B cell (primary cell): ENCODE measurements at regions not wholly inside any gene's neighbourhood (a gene's known extent, or its start where the extent isn't known, plus 50 kb on each side); places are given as distances from the start of the nearest gene placed in this dataset.

Source experiments
- ATAC-seq: fragments of 200-7000 bp; cut with Tn5 transposase; one replicate; pipeline ENCODE4 v1.10.0; 2021; ENCODE audit warnings: low read depth, mild to moderate bottlenecking, moderate number of reproducible peaks, moderate library complexity
- CTCF ChIA-PET: fragments of 350-600 bp; sonication (Branson Sonifier 250); formaldehyde crosslinking; loops from one replicate; lab custom pipeline; 2021; ENCODE audit warnings: antibody characterized with exemption, inconsistent platforms; lab: Charles Lee
- POLR2A ChIA-PET: fragments of 350-600 bp; sonication (Branson Sonifier 250); formaldehyde crosslinking; loops from one replicate; lab custom pipeline; 2021; ENCODE audit warnings: antibody characterized with exemption; lab: Charles Lee
- DNase-seq: peaks from one replicate; pipeline ENCODE4 v3.0.0; 2013
- H2AFZ ChIP-seq: 2 replicates; pipeline ENCODE4 v1.6.1; 2012; ENCODE audit warnings: mild to moderate bottlenecking, low read depth, low read length; ENCODE audit not compliant: insufficient read depth, poor library complexity, severe bottlenecking
- H3K27ac ChIP-seq, 2 donors: 1 replicate in 1 of 2; 2 replicates in 1 of 2; pipeline ENCODE4 v1.5.1; 2012 to 2013; ENCODE audit warnings: low read length in 2 of 2, mild to moderate bottlenecking in 2 of 2, moderate library complexity in 1 of 2
- H3K27me3 ChIP-seq, 4 experiments: fragments of 200-600 bp in 1 of 4; sonication (generic) in 1 of 4; replicated peaks in 1 of 4; 1 replicate in 2 of 4; 2 replicates in 2 of 4; pipeline versions ENCODE4 v1.6.1 to v1.7.0; 2013 to 2016; ENCODE audit warnings: low read length in 3 of 4, mild to moderate bottlenecking in 2 of 4, mixed read lengths in 1 of 4, moderate library complexity in 1 of 4; ENCODE audit not compliant: insufficient read depth in 4 of 4, control insufficient read depth in 3 of 4; ENCODE audit errors: control extremely low read depth in 1 of 4
- H3K36me3 ChIP-seq, 2 experiments: replicated peaks in 1 of 2; 1 replicate in 1 of 2; 2 replicates in 1 of 2; pipeline versions ENCODE4 v1.6.1 to v1.7.1; 2013; ENCODE audit warnings: low read length in 1 of 2; ENCODE audit not compliant: insufficient read depth in 2 of 2, control insufficient read depth in 1 of 2; ENCODE audit errors: control extremely low read depth in 1 of 2, extremely low read depth in 1 of 2
- H3K4me1 ChIP-seq, 2 donors: fragments of 200-600 bp in 1 of 2; sonication (generic) in 1 of 2; 1 replicate in 1 of 2; 2 replicates in 1 of 2; pipeline versions ENCODE4 v1.5.1 to v1.6.1; 2013 to 2017; ENCODE audit warnings: low read length in 2 of 2; ENCODE audit not compliant: control insufficient read depth in 2 of 2, insufficient read depth in 2 of 2
- H3K4me2 ChIP-seq: replicated peaks from 2 replicates; pipeline ENCODE3; 2012; ENCODE audit warnings: mild to moderate bottlenecking, low read depth, low read length; ENCODE audit not compliant: poor library complexity, severe bottlenecking
- H3K4me3 ChIP-seq, 5 experiments: fragments of 200-600 bp in 1 of 5; sonication (generic) in 1 of 5; 1 replicate in 3 of 5; 2 replicates in 2 of 5; pipeline versions ENCODE4 v1.5.1 to v1.7.0; 2011 to 2016; ENCODE audit warnings: low read length in 4 of 5, mild to moderate bottlenecking in 4 of 5, low read depth in 2 of 5, control low read depth in 1 of 5, moderate library complexity in 1 of 5; ENCODE audit not compliant: insufficient read depth in 1 of 5; ENCODE audit errors: control extremely low read depth in 1 of 5, extremely low read depth in 1 of 5
- H3K79me2 ChIP-seq: fragments of 200-600 bp; sonication (generic); one replicate; pipeline ENCODE4 v1.6.0; 2016; ENCODE audit warnings: low read length; ENCODE audit not compliant: control insufficient read depth, insufficient read depth
- H3K9ac ChIP-seq: fragments of 200-600 bp; sonication (generic); 2 replicates; pipeline ENCODE4 v1.6.1; 2017; ENCODE audit warnings: mild to moderate bottlenecking, low read length, moderate library complexity
- H3K9me3 ChIP-seq, 3 donors: one replicate each; pipeline versions ENCODE4 v1.6.1 to v1.7.1; 2013; ENCODE audit warnings: low read length in 2 of 3; ENCODE audit not compliant: control insufficient read depth in 2 of 3, insufficient read depth in 1 of 3; ENCODE audit errors: control extremely low read depth in 1 of 3
- H4K20me1 ChIP-seq: 2 replicates; pipeline ENCODE4 v1.6.0; 2012; ENCODE audit warnings: mild to moderate bottlenecking, low read length; ENCODE audit not compliant: insufficient read depth, control insufficient read depth, poor library complexity, severe bottlenecking
- H3K27ac Mint-ChIP-seq: one replicate; pipeline ENCODE4 v1.8.0; 2021; ENCODE audit warnings: mixed read lengths
- H3K27me3 Mint-ChIP-seq: one replicate; pipeline ENCODE4 v1.8.0; 2021; ENCODE audit warnings: mixed read lengths
- H3K4me1 Mint-ChIP-seq: one replicate; pipeline ENCODE4 v1.8.0; 2021; ENCODE audit warnings: mixed read lengths
- H3K4me3 Mint-ChIP-seq: one replicate; pipeline ENCODE4 v1.8.0; 2021; ENCODE audit warnings: mixed read lengths
- H3K9me3 Mint-ChIP-seq: one replicate; pipeline ENCODE4 v1.8.0; 2022; ENCODE audit warnings: mixed read lengths; ENCODE audit not compliant: insufficient read depth
- EZH2 ChIP-seq: IDR thresholded peaks from 2 replicates; pipeline ENCODE4 v1.6.1; 2012; ENCODE audit warnings: borderline replicate concordance, low read depth, mild to moderate bottlenecking, moderate library complexity, low read length; ENCODE audit not compliant: insufficient read depth, poor library complexity, severe bottlenecking
- WGBS: methylation state at CpG from one replicate; pipeline ENCODE4 v1.1.5; 2013; ENCODE audit warnings: missing lambda C conversion rate; ENCODE audit not compliant: insufficient coverage; 5-methylcytosine and 5-hydroxymethylcytosine counted together
- intact Hi-C: fragments of 100-400 bp; cut with micrococcal nuclease; formaldehyde crosslinking; loops from one replicate; pipeline ENCODE4 v1.10.0; 2022
- TF ChIP-seq, protein P1 (sequence below): fragments of 200-600 bp; IDR thresholded peaks from one replicate; pipeline ENCODE4 v1.8.0; 2022; ENCODE audit warnings: antibody characterized with exemption, mild to moderate bottlenecking

DNA sequence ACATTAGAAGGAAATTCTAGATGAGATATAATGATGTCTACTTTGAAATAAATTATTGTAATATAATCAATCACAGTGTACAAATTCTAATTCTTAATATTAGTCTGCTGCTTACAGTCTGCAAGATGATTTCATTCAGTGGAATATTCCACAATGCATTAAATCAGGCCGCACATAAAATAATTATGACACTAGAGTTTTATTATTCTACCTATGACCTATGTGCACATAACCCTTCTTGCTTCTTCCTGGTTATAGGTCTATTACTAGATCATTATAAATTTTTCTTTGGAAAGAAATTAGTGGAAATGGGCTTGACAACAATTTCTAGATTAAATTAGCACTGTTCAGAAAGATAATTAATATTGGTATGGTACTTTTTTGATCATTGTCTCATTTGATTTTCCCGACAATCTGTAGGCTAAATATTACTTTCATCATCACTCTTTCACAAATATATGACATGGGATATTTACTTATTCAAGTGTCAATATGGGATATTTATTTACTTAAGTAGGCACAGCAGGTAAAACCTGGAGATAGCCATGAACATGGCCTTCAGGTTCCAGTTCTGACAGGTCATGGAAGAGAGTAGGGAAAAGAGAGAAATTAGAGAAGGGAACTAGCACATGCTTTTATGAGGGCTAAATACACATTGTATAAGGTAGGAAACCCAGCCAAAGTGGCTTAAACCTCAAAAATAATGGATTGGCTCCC is 476.4 kb downstream of the TOX3 start:
- Mint-ChIP-seq H3K27ac (no peak overlapping the region), H3K4me1 (no peaks in the 10 kb centered on the region), H3K27me3 (no peaks in the 10 kb centered on the region), H3K4me3 (no peak overlapping the region), H3K9me3 (peaks cover 3% of the 10 kb centered on the region)
- H3K27ac ChIP-seq, result no peak overlapping the region
- no peaks in the 10 kb centered on the region for H3K9me3 ChIP-seq
- whole genome bisulfite sequencing, result no CpG with 5 or more reads among the region's 2 CpGs
- no peak overlapping the region for H3K4me3 ChIP-seq
- ChIA-PET POLR2A (no interaction called here), CTCF (no interaction called here)
- H2AFZ ChIP-seq, result no peak overlapping the region
- no peak overlapping the region for H3K9ac ChIP-seq
- no peak for DNase-seq
- no peak for ATAC-seq
- H3K27me3 ChIP-seq, result no peaks in the 10 kb centered on the region
- H4K20me1 ChIP-seq, result no peaks in the 10 kb centered on the region
- intact Hi-C loops, result no loop called here
- no peaks in the 10 kb centered on the region for H3K4me1 ChIP-seq
- no peak for TF ChIP-seq EZH2
- TF ChIP-seq, protein P1, sequence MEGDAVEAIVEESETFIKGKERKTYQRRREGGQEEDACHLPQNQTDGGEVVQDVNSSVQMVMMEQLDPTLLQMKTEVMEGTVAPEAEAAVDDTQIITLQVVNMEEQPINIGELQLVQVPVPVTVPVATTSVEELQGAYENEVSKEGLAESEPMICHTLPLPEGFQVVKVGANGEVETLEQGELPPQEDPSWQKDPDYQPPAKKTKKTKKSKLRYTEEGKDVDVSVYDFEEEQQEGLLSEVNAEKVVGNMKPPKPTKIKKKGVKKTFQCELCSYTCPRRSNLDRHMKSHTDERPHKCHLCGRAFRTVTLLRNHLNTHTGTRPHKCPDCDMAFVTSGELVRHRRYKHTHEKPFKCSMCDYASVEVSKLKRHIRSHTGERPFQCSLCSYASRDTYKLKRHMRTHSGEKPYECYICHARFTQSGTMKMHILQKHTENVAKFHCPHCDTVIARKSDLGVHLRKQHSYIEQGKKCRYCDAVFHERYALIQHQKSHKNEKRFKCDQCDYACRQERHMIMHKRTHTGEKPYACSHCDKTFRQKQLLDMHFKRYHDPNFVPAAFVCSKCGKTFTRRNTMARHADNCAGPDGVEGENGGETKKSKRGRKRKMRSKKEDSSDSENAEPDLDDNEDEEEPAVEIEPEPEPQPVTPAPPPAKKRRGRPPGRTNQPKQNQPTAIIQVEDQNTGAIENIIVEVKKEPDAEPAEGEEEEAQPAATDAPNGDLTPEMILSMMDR, result no peak
- no peaks in the 10 kb centered on the region for H3K79me2 ChIP-seq
- no peak overlapping the region for H3K4me2 ChIP-seq
- H3K36me3 ChIP-seq, result no peaks in the 10 kb centered on the region

DNA sequence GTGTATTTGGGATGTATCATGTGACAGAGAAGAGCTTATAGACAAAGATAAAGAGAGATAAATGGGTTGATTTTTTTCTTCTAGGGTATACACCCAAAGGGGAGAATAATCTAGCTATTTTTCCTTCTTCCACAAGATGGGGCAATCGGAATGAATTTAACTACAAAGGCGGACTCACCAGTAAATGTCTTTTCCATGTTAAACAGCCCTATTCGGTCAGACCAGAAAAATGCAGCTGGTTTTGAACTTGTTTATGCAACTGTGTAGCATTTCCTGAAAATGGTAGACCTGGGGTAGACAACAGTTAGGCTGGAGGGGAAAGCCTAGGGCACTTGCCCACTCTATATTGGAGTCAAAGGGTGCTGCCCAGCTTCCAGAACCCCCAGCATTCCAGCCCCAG is 477.1 kb downstream of the TOX3 start:
- intact Hi-C loops, result no loop called here
- H3K9ac ChIP-seq, result no peak overlapping the region
- WGBS, result no CpG with 5 or more reads among the region's 3 CpGs

More for the DNA sequence above, 477.1 kb downstream of the TOX3 start:
- Histone ChIP-seq H3K4me1 (no peaks in the 10 kb centered on the region), H2AFZ (no peak overlapping the region), H3K27me3 (no peaks in the 10 kb centered on the region), H4K20me1 (no peaks in the 10 kb centered on the region), H3K9me3 (no peaks in the 10 kb centered on the region), H3K4me3 (no peak overlapping the region), H3K36me3 (no peaks in the 10 kb centered on the region), H3K79me2 (no peaks in the 10 kb centered on the region), H3K4me2 (no peak overlapping the region), H3K27ac (no peak overlapping the region)
- POLR2A ChIA-PET, result no interaction called here
- H3K9me3 Mint-ChIP-seq, result peaks cover 3% of the 10 kb centered on the region
- no peaks in the 10 kb centered on the region for H3K27me3 Mint-ChIP-seq
- no peak for TF ChIP-seq EZH2
- TF ChIP-seq, protein P1, result no peak
- DNase-seq (no peak), ATAC-seq (no peak)
- H3K27ac Mint-ChIP-seq, result no peak overlapping the region
- CTCF ChIA-PET, result no interaction called here
- H3K4me1 Mint-ChIP-seq, result no peaks in the 10 kb centered on the region
- H3K4me3 Mint-ChIP-seq, result no peak overlapping the region
